NOMO-1 (cell line): ENCODE measurements at regions not wholly inside any gene's neighbourhood (a gene's known extent, or its start where the extent isn't known, plus 50 kb on each side); places are given as distances from the start of the nearest gene placed in this dataset.

Experiments used
- DNase-seq, 2 experiments: peaks; one replicate each; lab custom pipeline; 2025; ENCODE audit not compliant: unreplicated experiment in 2 of 2; lab: John Stamatoyannopoulos, UW

DNA sequence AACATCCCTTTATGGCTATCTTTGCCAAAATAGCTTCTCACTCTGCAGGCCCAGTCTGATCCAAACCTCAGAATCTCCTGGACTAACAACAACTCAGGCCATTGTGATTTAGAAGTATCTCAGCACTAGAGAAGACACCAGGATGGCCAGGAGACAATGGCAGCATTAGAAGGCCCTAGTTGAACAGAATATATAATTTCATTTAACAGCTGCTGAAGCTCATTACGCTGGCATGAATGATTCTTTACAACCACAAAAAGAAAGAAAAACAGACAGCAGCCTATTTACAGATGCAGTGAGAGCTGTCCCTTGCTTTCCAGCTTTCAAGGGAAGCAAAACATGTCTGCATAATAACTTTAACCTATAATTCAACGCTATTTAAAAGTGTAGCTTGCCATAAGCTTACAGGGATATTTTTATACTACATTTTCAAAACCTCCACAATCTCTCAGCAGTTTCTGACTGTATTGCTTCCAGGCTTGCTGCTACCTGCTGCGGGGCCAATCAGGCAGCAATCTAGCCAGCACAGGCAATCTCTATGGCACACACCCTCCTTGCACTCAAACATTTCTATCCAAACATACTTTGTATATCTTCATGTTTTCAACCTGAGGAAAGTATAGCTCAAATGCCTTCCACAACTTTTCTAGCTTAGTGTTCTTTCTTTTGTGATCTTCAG, 107.3 kb downstream of the OGFRL1 start:
- DNase-seq = no peak

GRCh38 chr6:71396410-71396801, 107.8 kb downstream of the OGFRL1 start:
- DNase-seq = no peak

DNA sequence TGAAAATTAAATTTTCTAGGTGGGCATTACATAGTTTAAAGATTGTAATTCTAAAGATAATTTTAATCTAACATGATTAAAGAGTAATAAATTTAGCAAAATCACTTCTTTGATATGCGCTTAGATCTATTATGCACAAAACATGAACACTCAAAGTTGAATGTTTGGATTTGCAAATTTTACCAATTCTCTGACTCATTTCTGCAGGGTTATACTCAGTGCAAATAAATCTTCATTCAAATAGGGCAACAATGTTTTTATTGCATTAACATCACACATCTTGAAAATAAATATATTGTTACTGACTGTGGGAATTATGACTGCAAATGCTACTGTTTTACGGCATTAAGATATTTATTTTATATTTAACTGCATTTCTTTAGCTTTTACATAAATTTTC, 110.7 kb downstream of the OGFRL1 start:
- DNase-seq = no peak

DNA sequence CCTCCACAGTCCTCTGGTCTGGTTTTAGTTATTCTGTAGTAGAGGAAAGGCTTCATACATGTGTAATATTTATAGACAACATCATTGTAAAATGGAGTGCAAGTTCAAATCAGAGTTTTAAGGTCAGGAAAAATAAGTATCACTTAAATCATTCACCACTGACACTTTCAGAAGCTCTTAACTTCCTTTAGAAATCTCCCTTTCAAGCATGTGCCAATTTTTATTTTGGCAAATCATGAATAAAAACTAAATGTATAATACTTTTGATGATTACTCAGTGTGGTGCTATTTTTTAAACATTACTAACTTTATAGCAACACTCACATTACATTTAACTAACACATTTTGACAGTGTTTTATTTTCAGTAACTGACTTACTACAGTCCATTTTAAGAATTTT, 112.2 kb downstream of the OGFRL1 start:
- no peak for DNase-seq

GRCh38 chr6:71402096-71402495, 113.5 kb downstream of the OGFRL1 start:
- no peak for DNase-seq

- no peak for DNase-seq
These were observed 115.0 kb downstream of the OGFRL1 start for GRCh38 chr6:71403422-71404134.

DNA sequence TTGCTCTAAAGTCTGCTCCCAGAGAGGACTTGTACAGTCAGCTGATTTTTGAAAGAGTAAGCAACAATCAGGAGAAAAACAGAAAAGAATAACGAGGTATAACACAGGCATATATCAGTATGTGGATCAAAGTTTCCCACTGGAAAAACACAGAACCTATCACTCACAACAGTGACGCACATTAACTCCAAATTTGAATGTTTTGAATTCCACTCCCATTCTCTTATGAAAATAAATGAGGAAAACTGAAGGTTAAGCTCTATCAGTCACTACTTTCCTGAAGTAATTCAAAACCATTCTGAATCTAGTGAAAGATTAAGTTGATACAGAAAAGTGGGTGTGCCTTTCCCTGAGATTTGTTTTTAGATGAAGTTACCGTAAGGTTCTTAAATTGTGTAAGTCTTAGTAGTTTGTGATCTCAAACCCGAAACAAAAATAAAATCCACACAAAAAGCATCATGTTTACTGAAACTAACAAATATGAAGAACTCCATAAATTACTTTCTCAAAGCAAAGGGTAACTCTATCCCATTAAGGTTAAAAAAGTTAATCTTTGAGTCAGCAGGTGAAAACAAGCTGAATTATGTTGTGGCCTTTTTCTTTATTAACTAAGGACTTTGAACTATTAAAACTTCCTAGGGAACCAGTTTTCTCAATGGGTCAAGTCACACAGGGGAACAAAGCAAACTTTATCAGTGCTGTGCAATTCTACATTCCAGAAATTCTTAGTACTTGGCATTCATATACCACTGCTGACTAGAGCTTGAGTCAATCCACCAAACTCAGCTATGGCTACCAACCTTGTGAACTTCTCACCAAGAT, 115.7 kb downstream of the OGFRL1 start:
- DNase-seq = no peak

- no peak for DNase-seq
These were observed 116.3 kb downstream of the OGFRL1 start for GRCh38 chr6:71404967-71405278.

DNA sequence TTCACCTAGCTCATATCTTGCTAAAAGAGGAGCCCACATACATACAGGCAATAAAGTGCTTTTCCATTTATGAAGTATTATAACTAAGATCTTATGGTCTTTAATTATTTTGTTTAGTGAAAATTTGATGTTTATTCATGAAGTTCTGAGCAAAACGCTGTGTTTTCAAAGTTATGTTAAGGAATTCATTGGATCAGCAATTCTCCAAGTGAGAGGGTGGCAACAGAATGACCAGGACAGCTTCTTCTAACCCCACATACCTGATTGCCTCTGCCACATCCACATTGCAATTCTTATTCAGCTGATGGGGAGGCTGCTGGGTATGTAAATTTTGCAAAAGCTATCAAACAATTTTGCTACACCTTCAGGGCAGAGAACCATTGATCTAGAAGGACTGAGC, 116.8 kb downstream of the OGFRL1 start:
- no peak for DNase-seq

DNA sequence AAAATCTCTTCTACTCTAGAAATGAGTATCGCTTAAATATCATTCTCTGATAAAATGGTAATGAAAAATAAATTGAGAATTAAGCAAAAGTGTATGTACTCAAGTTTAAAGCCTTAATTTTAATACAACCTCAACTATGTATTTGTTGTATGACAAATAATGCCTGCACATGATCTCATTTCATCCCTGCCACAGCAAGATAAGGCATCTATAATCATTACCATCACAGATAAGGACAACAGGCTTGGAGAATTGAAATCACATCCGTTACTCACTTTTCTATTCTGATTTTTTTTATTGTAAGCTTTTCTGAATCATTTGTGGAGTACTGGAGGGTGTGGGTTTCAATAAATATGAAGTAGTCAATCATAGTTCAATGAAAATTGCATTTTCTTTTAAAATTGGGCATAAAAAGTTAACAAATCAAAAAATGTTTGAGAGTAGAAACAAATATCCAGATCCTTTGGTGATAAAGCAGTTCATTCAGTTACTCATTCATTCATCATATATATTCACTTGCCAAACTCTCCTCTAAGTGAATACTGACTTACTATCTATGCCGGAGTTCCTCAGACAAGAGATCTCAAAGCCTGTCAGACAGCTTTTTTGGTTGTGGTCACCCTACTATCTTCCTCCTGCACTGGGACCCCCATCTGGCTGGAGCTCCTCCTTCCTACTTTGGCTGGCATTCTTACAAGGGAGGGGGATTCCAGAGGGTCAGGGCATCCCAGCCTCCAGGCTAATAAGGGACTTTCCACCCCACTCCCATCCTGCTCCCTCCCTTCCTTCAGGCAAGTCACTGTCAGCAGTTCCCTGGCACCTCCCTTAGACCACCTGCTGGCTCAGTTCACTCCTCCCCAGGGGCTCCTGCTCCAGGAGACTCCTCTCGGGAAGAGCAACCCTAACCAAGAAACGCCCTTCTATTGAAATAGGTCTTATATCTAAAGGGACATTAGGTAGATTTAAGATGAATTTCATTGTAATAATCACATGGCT, 118.6 kb downstream of the OGFRL1 start:
- DNase-seq = no peak

- DNase-seq = no peak
These were observed 120.4 kb downstream of the OGFRL1 start for GRCh38 chr6:71408787-71409723.

DNA sequence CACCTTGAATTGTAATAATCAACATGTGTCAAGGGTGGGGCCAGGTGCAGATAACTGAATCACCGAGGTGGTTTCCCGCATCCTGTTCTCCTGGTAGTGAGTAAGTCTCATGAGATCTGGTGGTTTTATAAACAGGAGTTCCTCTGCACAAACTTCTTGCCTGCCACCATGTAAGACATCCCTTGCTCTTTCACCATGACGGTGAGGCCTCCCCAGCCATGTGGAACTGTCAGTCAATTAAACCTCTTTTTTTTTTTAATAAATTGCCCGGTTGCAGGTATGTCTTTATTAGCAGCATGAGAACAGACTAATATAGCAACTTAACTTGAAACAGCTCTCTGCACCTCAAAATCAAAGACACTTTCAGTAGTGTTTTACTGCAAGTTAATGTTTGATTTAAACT, 121.6 kb downstream of the OGFRL1 start:
- DNase-seq = no peak

- DNase-seq = no peak
These were observed 122.1 kb downstream of the OGFRL1 start for GRCh38 chr6:71410681-71411080.

GRCh38 chr6:71411882-71412281, 123.3 kb downstream of the OGFRL1 start:
- DNase-seq = no peak

- DNase-seq = no peak
These were observed 124.0 kb downstream of the OGFRL1 start for GRCh38 chr6:71412559-71413140.

DNA sequence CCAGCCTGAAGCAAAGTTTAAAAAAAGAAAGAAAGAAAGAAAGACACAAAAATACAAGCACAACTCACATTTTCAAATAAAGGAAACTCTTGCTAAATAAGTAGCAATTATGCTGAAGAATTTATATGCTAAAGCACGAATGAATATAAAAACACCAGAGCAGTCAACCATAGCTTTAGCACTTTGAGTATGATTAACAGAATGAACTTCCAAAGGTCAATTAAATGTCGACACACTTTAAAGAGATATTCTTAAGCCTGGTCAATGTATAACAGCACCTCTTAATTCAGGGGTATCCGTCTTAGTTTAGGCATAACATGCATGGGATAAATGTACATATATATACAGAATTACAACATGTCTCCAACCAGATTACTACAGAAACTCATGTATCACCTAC, 125.9 kb downstream of the OGFRL1 start:
- DNase-seq = no peak

GRCh38 chr6:71419217-71420094, 130.8 kb downstream of the OGFRL1 start:
- DNase-seq = no peak

GRCh38 chr6:71420095-71420692, 131.6 kb downstream of the OGFRL1 start:
- DNase-seq = no peak
